ENCODE measurements at regions not wholly inside any gene's neighbourhood (a gene's known extent, or its start where the extent isn't known, plus 50 kb on each side); places are given as distances from the start of the nearest gene placed in this dataset.

DNA sequence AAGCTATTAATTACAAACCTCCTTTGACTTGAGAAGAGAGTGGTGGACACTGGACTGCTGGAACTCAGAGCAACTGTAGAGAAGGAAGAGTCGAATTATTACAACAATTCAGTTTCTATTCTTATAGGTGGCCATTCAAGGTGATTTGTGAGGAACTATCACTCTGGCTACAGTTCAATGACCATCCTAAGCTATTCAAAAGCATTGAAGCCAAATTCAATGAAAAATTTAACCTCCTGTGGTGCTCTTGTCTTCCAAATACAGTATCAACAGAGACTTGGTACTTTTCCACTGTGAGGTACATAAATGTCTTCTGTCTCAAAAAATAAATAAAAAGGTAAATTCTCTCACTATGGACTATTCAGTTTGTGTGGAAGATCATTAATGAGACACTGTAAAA is 513.3 kb upstream of the SEMA6D start:
- H3K4me1 Mint-ChIP-seq: no peaks in the 10 kb centered on the region
- TF ChIP-seq, protein P1, sequence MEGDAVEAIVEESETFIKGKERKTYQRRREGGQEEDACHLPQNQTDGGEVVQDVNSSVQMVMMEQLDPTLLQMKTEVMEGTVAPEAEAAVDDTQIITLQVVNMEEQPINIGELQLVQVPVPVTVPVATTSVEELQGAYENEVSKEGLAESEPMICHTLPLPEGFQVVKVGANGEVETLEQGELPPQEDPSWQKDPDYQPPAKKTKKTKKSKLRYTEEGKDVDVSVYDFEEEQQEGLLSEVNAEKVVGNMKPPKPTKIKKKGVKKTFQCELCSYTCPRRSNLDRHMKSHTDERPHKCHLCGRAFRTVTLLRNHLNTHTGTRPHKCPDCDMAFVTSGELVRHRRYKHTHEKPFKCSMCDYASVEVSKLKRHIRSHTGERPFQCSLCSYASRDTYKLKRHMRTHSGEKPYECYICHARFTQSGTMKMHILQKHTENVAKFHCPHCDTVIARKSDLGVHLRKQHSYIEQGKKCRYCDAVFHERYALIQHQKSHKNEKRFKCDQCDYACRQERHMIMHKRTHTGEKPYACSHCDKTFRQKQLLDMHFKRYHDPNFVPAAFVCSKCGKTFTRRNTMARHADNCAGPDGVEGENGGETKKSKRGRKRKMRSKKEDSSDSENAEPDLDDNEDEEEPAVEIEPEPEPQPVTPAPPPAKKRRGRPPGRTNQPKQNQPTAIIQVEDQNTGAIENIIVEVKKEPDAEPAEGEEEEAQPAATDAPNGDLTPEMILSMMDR (conservative IDR thresholded peaks at IDR 0.05): no peak
- H3K27me3 Mint-ChIP-seq (ENCODE audit: low read depth): no peaks in the 10 kb centered on the region
- H3K4me3 Mint-ChIP-seq: no peak overlapping the region
- no peaks in the 10 kb centered on the region for H3K36me3 Mint-ChIP-seq (ENCODE audit: low read depth)
- no peak overlapping the region for H3K27ac Mint-ChIP-seq (ENCODE audit: unreplicated experiment)
- no peak for DNase-seq (ENCODE audit: low read depth, low spot score)
- H3K9me3 Mint-ChIP-seq: no peaks in the 10 kb centered on the region

DNA sequence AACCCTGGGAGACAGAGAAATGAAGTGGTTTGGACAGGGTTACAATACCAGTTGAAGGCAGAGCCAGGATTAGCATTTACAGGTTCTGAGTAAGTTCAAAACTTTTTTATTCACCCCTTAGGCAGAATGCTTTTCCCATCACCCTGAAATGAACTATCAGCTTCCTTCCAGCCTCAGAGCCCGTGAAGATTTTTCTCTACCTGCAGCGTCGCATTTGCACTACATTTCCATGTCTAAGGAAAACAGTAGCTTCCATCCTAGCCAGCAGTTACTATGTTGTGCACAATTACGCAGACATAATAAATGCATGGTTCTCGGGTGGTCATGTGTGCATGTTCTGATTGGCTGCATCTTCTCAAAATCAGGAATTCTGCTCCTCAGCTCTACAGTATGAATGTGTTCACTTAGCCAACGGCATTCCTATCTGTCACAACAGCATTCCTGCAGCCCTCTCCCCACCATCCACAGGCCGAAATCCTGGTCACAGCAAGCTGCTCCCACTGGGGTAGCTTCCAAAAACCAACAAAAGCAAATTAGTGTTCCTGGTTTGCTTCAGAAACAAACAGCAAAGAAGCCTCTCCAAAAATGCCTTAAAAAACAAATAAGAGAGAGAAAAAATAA is 510.8 kb upstream of the SEMA6D start:
- Mint-ChIP-seq H3K27me3 (ENCODE audit: low read depth) (no peaks in the 10 kb centered on the region), H3K4me3 (no peak overlapping the region), H3K9me3 (no peaks in the 10 kb centered on the region), H3K36me3 (ENCODE audit: low read depth) (no peaks in the 10 kb centered on the region), H3K4me1 (no peaks in the 10 kb centered on the region), H3K27ac (ENCODE audit: unreplicated experiment) (no peak overlapping the region)
- no peak for DNase-seq (ENCODE audit: low read depth, low spot score)
- TF ChIP-seq, protein P1 (conservative IDR thresholded peaks at IDR 0.05): no peak

DNA sequence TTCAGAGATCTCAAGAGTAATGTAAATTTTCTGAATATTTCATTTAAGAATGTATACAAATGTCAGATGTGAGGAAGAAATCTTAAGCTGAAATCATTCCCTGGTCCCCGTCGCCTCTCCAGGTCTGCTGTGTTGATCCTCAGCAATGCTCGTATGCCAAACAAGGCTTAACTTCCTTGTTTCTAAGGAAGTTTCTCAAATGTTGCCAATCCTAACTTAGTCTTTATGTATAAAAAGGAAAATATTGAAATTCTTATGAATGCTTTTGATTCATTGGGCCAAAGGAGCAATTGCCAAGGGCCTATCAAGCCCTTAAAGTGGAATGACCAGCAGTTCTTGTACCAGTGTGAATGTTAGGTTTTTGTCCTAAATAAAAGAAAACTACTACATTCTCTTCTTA is 507.7 kb upstream of the SEMA6D start:
- Mint-ChIP-seq H3K4me3 (no peak overlapping the region), H3K4me1 (no peaks in the 10 kb centered on the region), H3K36me3 (ENCODE audit: low read depth) (no peaks in the 10 kb centered on the region)

DNA sequence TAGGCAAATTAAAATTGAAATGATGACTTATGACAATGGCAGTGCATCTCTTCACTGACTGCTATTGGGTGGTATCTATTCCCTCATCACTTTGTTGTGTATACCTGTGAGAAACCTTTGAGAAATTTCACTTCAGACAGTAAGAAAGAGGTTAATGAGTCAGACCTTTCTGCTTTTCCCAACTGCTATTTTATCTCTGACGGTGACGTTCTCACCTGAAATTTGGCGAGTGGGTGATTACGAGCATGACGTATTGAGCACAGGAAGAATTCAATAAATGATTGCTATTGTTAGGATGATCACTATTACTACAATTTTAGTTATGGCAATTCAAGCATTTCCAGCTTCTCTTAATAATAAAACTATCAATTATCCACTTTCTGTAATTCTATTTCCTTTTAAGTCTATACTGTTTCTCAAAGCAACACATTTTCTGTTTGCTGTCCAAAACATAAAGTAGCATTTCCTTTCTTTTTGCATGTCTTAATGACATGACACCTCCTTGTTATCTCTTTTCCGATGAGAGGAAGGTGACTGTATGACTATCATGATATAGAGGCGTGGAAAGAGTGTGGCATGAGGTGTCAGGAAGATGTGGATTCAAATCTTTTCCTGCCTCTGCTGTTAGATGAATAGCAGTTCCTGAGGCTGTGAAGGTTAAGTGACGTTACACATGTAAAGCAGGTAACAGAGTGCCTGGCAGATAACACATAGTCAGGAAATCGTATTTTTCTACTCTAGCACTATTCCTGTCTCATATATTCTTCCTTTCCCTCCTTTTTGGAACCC is 504.9 kb upstream of the SEMA6D start:
- Mint-ChIP-seq H3K27me3 (ENCODE audit: low read depth) (no peaks in the 10 kb centered on the region), H3K9me3 (no peaks in the 10 kb centered on the region), H3K4me1 (no peaks in the 10 kb centered on the region), H3K4me3 (no peak overlapping the region), H3K36me3 (ENCODE audit: low read depth) (no peaks in the 10 kb centered on the region), H3K27ac (ENCODE audit: unreplicated experiment) (no peak overlapping the region)
- DNase-seq (ENCODE audit: low read depth, low spot score): no peak
- TF ChIP-seq, protein P1 (conservative IDR thresholded peaks at IDR 0.05): no peak

More for the DNA sequence above, 507.7 kb upstream of the SEMA6D start:
- no peak overlapping the region for H3K27ac Mint-ChIP-seq (ENCODE audit: unreplicated experiment)
- no peaks in the 10 kb centered on the region for H3K27me3 Mint-ChIP-seq (ENCODE audit: low read depth)
- no peaks in the 10 kb centered on the region for H3K9me3 Mint-ChIP-seq
- TF ChIP-seq, protein P1 (conservative IDR thresholded peaks at IDR 0.05): no peak
- DNase-seq (ENCODE audit: low read depth, low spot score): no peak

DNA sequence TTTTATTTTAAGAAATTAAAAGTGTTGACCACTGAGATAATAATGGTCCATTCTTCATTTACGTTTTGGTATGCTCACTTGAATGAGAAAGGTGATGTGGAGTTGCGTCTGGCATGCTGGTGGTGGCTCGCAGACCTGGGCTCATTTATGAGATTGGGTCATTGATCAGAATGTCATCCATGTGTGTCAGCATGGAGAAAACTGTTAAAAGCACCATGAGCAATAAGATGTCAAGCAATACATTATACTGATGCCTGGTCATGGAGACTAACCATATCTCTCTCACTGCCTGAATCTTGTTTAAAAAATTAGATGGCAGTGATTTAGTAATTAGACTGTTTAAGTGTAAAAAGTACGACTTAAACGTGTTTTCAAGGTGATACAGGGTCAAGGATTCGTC is 503.4 kb upstream of the SEMA6D start:
- no peaks in the 10 kb centered on the region for H3K27me3 Mint-ChIP-seq (ENCODE audit: low read depth)
- DNase-seq (ENCODE audit: low read depth, low spot score): no peak
- H3K36me3 Mint-ChIP-seq (ENCODE audit: low read depth): no peaks in the 10 kb centered on the region
- no peak overlapping the region for H3K27ac Mint-ChIP-seq (ENCODE audit: unreplicated experiment)
- no peaks in the 10 kb centered on the region for H3K4me1 Mint-ChIP-seq
- TF ChIP-seq, protein P1 (conservative IDR thresholded peaks at IDR 0.05): no peak
- no peaks in the 10 kb centered on the region for H3K9me3 Mint-ChIP-seq
- no peak overlapping the region for H3K4me3 Mint-ChIP-seq
